ENCODE measurements at regions not wholly inside any gene's neighbourhood (a gene's known extent, or its start where the extent isn't known, plus 50 kb on each side); places are given as distances from the start of the nearest gene placed in this dataset.

- H3K4me1 ChIP-seq, result peaks cover 0 to 13% (median 0%) of the 10 kb centered on the region in 4 donors
- no peaks in the 10 kb centered on the region for H3K9me3 ChIP-seq
- no peaks in the 10 kb centered on the region for H3K36me3 ChIP-seq
- no peak overlapping the region for H3K27ac ChIP-seq
- H3K4me3 ChIP-seq, result no peak overlapping the region
- TF ChIP-seq CTCF (IDR thresholded peaks at IDR 0.05) (no peak), POLR2A (IDR thresholded peaks at IDR 0.05) (no peak)
- DNase-seq, result no peak
- no peaks in the 10 kb centered on the region for H3K27me3 ChIP-seq
These were observed 164.9 kb downstream of the SPRY1 start for GRCh38 chr4:123561525-123561924.

- Histone ChIP-seq H3K27me3 (no peaks in the 10 kb centered on the region), H3K9me3 (no peaks in the 10 kb centered on the region), H3K4me1 (peaks cover 0 to 6% (median 0%) of the 10 kb centered on the region in 4 donors), H3K36me3 (no peaks in the 10 kb centered on the region), H3K4me3 (no peak overlapping the region), H3K27ac (no peak overlapping the region)
- TF ChIP-seq CTCF (IDR thresholded peaks at IDR 0.05), result no peak
- TF ChIP-seq POLR2A (IDR thresholded peaks at IDR 0.05), result no peak
- DNase-seq, result no peak
These were observed 166.6 kb downstream of the SPRY1 start for GRCh38 chr4:123562994-123563750.

- Histone ChIP-seq H3K36me3 (no peaks in the 10 kb centered on the region), H3K27me3 (no peaks in the 10 kb centered on the region), H3K27ac (no peak overlapping the region), H3K9me3 (no peaks in the 10 kb centered on the region), H3K4me1 (peaks cover 0 to 6% (median 0%) of the 10 kb centered on the region in 4 donors), H3K4me3 (no peak overlapping the region)
- peak in 2 of 3 donors; percentile 66 to 84 for DNase-seq
- TF ChIP-seq CTCF (IDR thresholded peaks at IDR 0.05), result peak; percentile 49 to 99 (median 90)
- TF ChIP-seq POLR2A (IDR thresholded peaks at IDR 0.05), result no peak
These were observed 168.3 kb downstream of the SPRY1 start for GRCh38 chr4:123564758-123565346.

GRCh38 chr4:123568936-123569335, 172.3 kb downstream of the SPRY1 start:
- Histone ChIP-seq H3K27me3 (no peaks in the 10 kb centered on the region), H3K4me1 (peaks cover 0 to 6% (median 0%) of the 10 kb centered on the region in 4 donors), H3K27ac (no peak overlapping the region), H3K4me3 (no peak overlapping the region), H3K36me3 (no peaks in the 10 kb centered on the region), H3K9me3 (no peaks in the 10 kb centered on the region)
- TF ChIP-seq POLR2A (IDR thresholded peaks at IDR 0.05), result no peak
- TF ChIP-seq CTCF (IDR thresholded peaks at IDR 0.05), result no peak
- DNase-seq, result no peak

GRCh38 chr4:123569541-123569940, 172.9 kb downstream of the SPRY1 start:
- peaks cover 0 to 4% (median 0%) of the 10 kb centered on the region in 4 donors for H3K4me1 ChIP-seq
- no peaks in the 10 kb centered on the region for H3K9me3 ChIP-seq
- no peak overlapping the region for H3K27ac ChIP-seq
- no peaks in the 10 kb centered on the region for H3K36me3 ChIP-seq
- H3K27me3 ChIP-seq, result no peaks in the 10 kb centered on the region
- TF ChIP-seq CTCF (IDR thresholded peaks at IDR 0.05), result no peak
- TF ChIP-seq POLR2A (IDR thresholded peaks at IDR 0.05), result no peak
- DNase-seq, result no peak
- H3K4me3 ChIP-seq, result no peak overlapping the region
